Liver (tissue), 3 donors: ENCODE measurements at regions not wholly inside any gene's neighbourhood (a gene's known extent, or its start where the extent isn't known, plus 50 kb on each side); places are given as distances from the start of the nearest gene placed in this dataset.

Experiments
- ATF3 ChIP-seq: IDR thresholded peaks from 2 replicates; pipeline ENCODE4 v1.6.1; 2016; ENCODE audit warnings: antibody characterized with exemption
- CTCF ChIP-seq: fragments of 150-350 bp; IDR thresholded peaks from 2 replicates; pipeline ENCODE4 v1.5.1; 2017; ENCODE audit warnings: improper control_type of control experiment, low read depth, low read length; ENCODE audit not compliant: missing input control
- EGR1 ChIP-seq, 2 donors: IDR thresholded peaks; 2 replicates each; pipeline ENCODE4 v1.6.1; 2016 to 2018; ENCODE audit warnings: antibody characterized with exemption in 2 of 2, low read depth in 2 of 2
- GABPA ChIP-seq, 2 donors: IDR thresholded peaks in 1 of 2; conservative IDR thresholded peaks in 1 of 2; 2 replicates each; pipeline ENCODE4 v1.6.1; 2016; ENCODE audit warnings: antibody characterized with exemption in 2 of 2, mild to moderate bottlenecking in 1 of 2, moderate library complexity in 1 of 2
- HNF4G ChIP-seq: IDR thresholded peaks from 2 replicates; pipeline ENCODE4 v1.6.1; 2016; ENCODE audit warnings: antibody characterized with exemption
- JUND ChIP-seq, 2 donors: IDR thresholded peaks; 2 replicates each; pipeline ENCODE4 v1.6.1; 2016; ENCODE audit warnings: antibody characterized with exemption in 2 of 2
- MAX ChIP-seq: IDR thresholded peaks from 2 replicates; pipeline ENCODE4 v1.6.1; 2016; ENCODE audit warnings: antibody characterized with exemption
- NR2F2 ChIP-seq: IDR thresholded peaks from 2 replicates; pipeline ENCODE4 v1.6.1; 2016; ENCODE audit warnings: antibody characterized with exemption
- RAD21 ChIP-seq, 2 donors: IDR thresholded peaks; 2 replicates each; pipeline ENCODE4 v1.6.1; 2016; ENCODE audit warnings: antibody characterized with exemption in 2 of 2, mild to moderate bottlenecking in 2 of 2
- REST ChIP-seq: IDR thresholded peaks from 2 replicates; pipeline ENCODE4 v1.6.1; 2016; ENCODE audit warnings: antibody characterized with exemption, mild to moderate bottlenecking
- RXRA ChIP-seq, 2 donors: IDR thresholded peaks; 2 replicates each; pipeline ENCODE4 v1.6.1; 2017 to 2018; ENCODE audit warnings: antibody characterized with exemption in 2 of 2, mild to moderate bottlenecking in 1 of 2
- SP1 ChIP-seq: IDR thresholded peaks from 2 replicates; pipeline ENCODE4 v1.6.1; 2018; ENCODE audit warnings: antibody characterized with exemption, mild to moderate bottlenecking
- TAF1 ChIP-seq: conservative IDR thresholded peaks from 2 replicates; pipeline ENCODE4 v1.6.1; 2016; ENCODE audit warnings: antibody characterized with exemption, mild to moderate bottlenecking
- ZBTB33 ChIP-seq: IDR thresholded peaks from 2 replicates; pipeline ENCODE4 v1.6.1; 2016; ENCODE audit warnings: antibody characterized with exemption
- donor health status: healthy.
- donor health status: healthy.

GRCh38 chr5:87674235-87674634, 261.5 kb upstream of the CCNH start:
- TF ChIP-seq CTCF (no peak), REST (no peak), MAX (no peak), RXRA (IDR thresholded peaks at IDR 0.05) (no peak), TAF1 (no peak), ATF3 (no peak), ZBTB33 (no peak), HNF4G (no peak), JUND (IDR thresholded peaks at IDR 0.05) (no peak), NR2F2 (no peak), GABPA (IDR thresholded peaks at IDR 0.05 in 1 of 2, conservative IDR thresholded peaks at IDR 0.05 in 1 of 2) (no peak), SP1 (no peak), EGR1 (IDR thresholded peaks at IDR 0.05; ENCODE audit: low read depth in 2 of 2) (no peak), RAD21 (IDR thresholded peaks at IDR 0.05) (no peak)
